ENCODE measurements at regions not wholly inside any gene's neighbourhood (a gene's known extent, or its start where the extent isn't known, plus 50 kb on each side); places are given as distances from the start of the nearest gene placed in this dataset.

GRCh38 chr7:97372882-97373281 lies 255.4 kb downstream of the SDHAF3 start:
- no peak overlapping the region for H3K4me3 ChIP-seq (replicated peaks; ENCODE audit: low read depth, low read length)
- no peak for DNase-seq (ENCODE audit: extremely low read depth, low read depth)
- no peak for TF ChIP-seq CTCF (IDR thresholded peaks at IDR 0.05; ENCODE audit: low read depth, low read length, missing control alignments)

GRCh38 chr7:97373736-97374135 lies 256.2 kb downstream of the SDHAF3 start:
- H3K4me3 ChIP-seq (replicated peaks; ENCODE audit: low read depth, low read length): no peak overlapping the region
- TF ChIP-seq CTCF (IDR thresholded peaks at IDR 0.05; ENCODE audit: low read depth, low read length, missing control alignments): no peak
- DNase-seq (ENCODE audit: extremely low read depth, low read depth): no peak

GRCh38 chr7:97377713-97378112 lies 260.2 kb downstream of the SDHAF3 start:
- H3K4me3 ChIP-seq (replicated peaks; ENCODE audit: low read depth, low read length): no peak overlapping the region
- no peak for DNase-seq (ENCODE audit: extremely low read depth, low read depth)
- TF ChIP-seq CTCF (IDR thresholded peaks at IDR 0.05; ENCODE audit: low read depth, low read length, missing control alignments): no peak

GRCh38 chr7:97381815-97382554 lies 264.5 kb downstream of the SDHAF3 start:
- TF ChIP-seq CTCF (IDR thresholded peaks at IDR 0.05; ENCODE audit: low read depth, low read length, missing control alignments): no peak
- no peak for DNase-seq (ENCODE audit: extremely low read depth, low read depth)
- H3K4me3 ChIP-seq (replicated peaks; ENCODE audit: low read depth, low read length): no peak overlapping the region

- H3K4me3 ChIP-seq (replicated peaks; ENCODE audit: low read depth, low read length): no peak overlapping the region
- TF ChIP-seq CTCF (IDR thresholded peaks at IDR 0.05; ENCODE audit: low read depth, low read length, missing control alignments): no peak
- no peak for DNase-seq (ENCODE audit: extremely low read depth, low read depth)
Observed at GRCh38 chr7:97390052-97390451, 272.6 kb downstream of the SDHAF3 start.

GRCh38 chr7:97390915-97391593 lies 273.6 kb downstream of the SDHAF3 start:
- no peak for DNase-seq (ENCODE audit: extremely low read depth, low read depth)
- TF ChIP-seq CTCF (IDR thresholded peaks at IDR 0.05; ENCODE audit: low read depth, low read length, missing control alignments): no peak
- H3K4me3 ChIP-seq (replicated peaks; ENCODE audit: low read depth, low read length): no peak overlapping the region

All from HFF-Myc (cell line).